ENCODE measurements at regions not wholly inside any gene's neighbourhood (a gene's known extent, or its start where the extent isn't known, plus 50 kb on each side); places are given as distances from the start of the nearest gene placed in this dataset.

- TF ChIP-seq GATA3 (IDR thresholded peaks at IDR 0.05; ENCODE audit: low read depth, low read length) (no peak), GATA2 (IDR thresholded peaks at IDR 0.05; ENCODE audit: low read depth, low read length) (no peak)
Observed at GRCh38 chr1:65722461-65722860, 70.2 kb upstream of the PDE4B start.

Measured in SH-SY5Y (cell line).